ENCODE measurements at regions not wholly inside any gene's neighbourhood (a gene's known extent, or its start where the extent isn't known, plus 50 kb on each side); places are given as distances from the start of the nearest gene placed in this dataset.

- Histone ChIP-seq H3K9ac (ENCODE audit: low read length) (no peak overlapping the region), H3F3A (ENCODE audit: insufficient read depth, low read length, poor library complexity, severe bottlenecking) (no peaks in the 10 kb centered on the region), H4K20me1 (ENCODE audit: insufficient read depth) (no peaks in the 10 kb centered on the region), H3K79me2 (replicated peaks; ENCODE audit: insufficient read depth, low read length) (no peaks in the 10 kb centered on the region), H3K27ac (ENCODE audit: low read length) (no peak overlapping the region), H3K27me3 (ENCODE audit: insufficient read depth, low read depth, low read length) (no peaks in the 10 kb centered on the region), H3K4me3 (ENCODE audit: low read length) (no peak overlapping the region), H3K9me3 (ENCODE audit: low read length) (no peaks in the 10 kb centered on the region), H3K36me3 (ENCODE audit: insufficient read depth, low read length) (no peaks in the 10 kb centered on the region), H3K4me2 (ENCODE audit: low read length) (no peak overlapping the region), H2AFZ (ENCODE audit: low read depth, low read length) (no peak overlapping the region), H3K9me2 (ENCODE audit: insufficient read depth, low read length) (no peaks in the 10 kb centered on the region)
- TF ChIP-seq MXI1 (conservative IDR thresholded peaks at IDR 0.05; ENCODE audit: poor library complexity, severe bottlenecking) (no peak), EP300 (conservative IDR thresholded peaks at IDR 0.05; ENCODE audit: poor library complexity, severe bottlenecking) (no peak), TAF1 (IDR thresholded peaks at IDR 0.05; ENCODE audit: low read depth) (no peak), CTCF (IDR thresholded peaks at IDR 0.05; ENCODE audit: poor library complexity, severe bottlenecking) (no peak), EZH2 (IDR thresholded peaks at IDR 0.05; ENCODE audit: borderline replicate concordance, insufficient read depth, low read length, poor library complexity, severe bottlenecking) (no peak), POLR2AphosphoS5 (IDR thresholded peaks at IDR 0.05) (no peak), SMC3 (conservative IDR thresholded peaks at IDR 0.05; ENCODE audit: poor library complexity) (no peak), REST (IDR thresholded peaks at IDR 0.05; ENCODE audit: borderline replicate concordance) (no peak), RAD21 (conservative IDR thresholded peaks at IDR 0.05) (no peak)
These were observed 158.6 kb upstream of the SLC38A2 start for GRCh38 chr12:46531059-46531785.

GRCh38 chr12:46530373-46531056 lies 157.9 kb upstream of the SLC38A2 start:
- Histone ChIP-seq H4K20me1 (ENCODE audit: insufficient read depth) (no peaks in the 10 kb centered on the region), H3K9me2 (ENCODE audit: insufficient read depth, low read length) (no peaks in the 10 kb centered on the region), H3F3A (ENCODE audit: insufficient read depth, low read length, poor library complexity, severe bottlenecking) (no peaks in the 10 kb centered on the region), H3K9ac (ENCODE audit: low read length) (no peak overlapping the region), H2AFZ (ENCODE audit: low read depth, low read length) (no peak overlapping the region), H3K9me3 (ENCODE audit: low read length) (no peaks in the 10 kb centered on the region), H3K4me2 (ENCODE audit: low read length) (no peak overlapping the region), H3K36me3 (ENCODE audit: insufficient read depth, low read length) (no peaks in the 10 kb centered on the region), H3K27ac (ENCODE audit: low read length) (no peak overlapping the region), H3K4me3 (ENCODE audit: low read length) (no peak overlapping the region), H3K27me3 (ENCODE audit: insufficient read depth, low read depth, low read length) (no peaks in the 10 kb centered on the region), H3K79me2 (replicated peaks; ENCODE audit: insufficient read depth, low read length) (no peaks in the 10 kb centered on the region)
- no peak for TF ChIP-seq RAD21 (conservative IDR thresholded peaks at IDR 0.05)
- no peak for TF ChIP-seq TAF1 (IDR thresholded peaks at IDR 0.05; ENCODE audit: low read depth)
- no peak for TF ChIP-seq MXI1 (conservative IDR thresholded peaks at IDR 0.05; ENCODE audit: poor library complexity, severe bottlenecking)
- no peak for TF ChIP-seq POLR2AphosphoS5 (IDR thresholded peaks at IDR 0.05)
- no peak for TF ChIP-seq EZH2 (IDR thresholded peaks at IDR 0.05; ENCODE audit: borderline replicate concordance, insufficient read depth, low read length, poor library complexity, severe bottlenecking)
- TF ChIP-seq SMC3 (conservative IDR thresholded peaks at IDR 0.05; ENCODE audit: poor library complexity): no peak
- no peak for TF ChIP-seq CTCF (IDR thresholded peaks at IDR 0.05; ENCODE audit: poor library complexity, severe bottlenecking)
- TF ChIP-seq EP300 (conservative IDR thresholded peaks at IDR 0.05; ENCODE audit: poor library complexity, severe bottlenecking): no peak
- TF ChIP-seq REST (IDR thresholded peaks at IDR 0.05; ENCODE audit: borderline replicate concordance): no peak
